Mesenchymal stem cell (in vitro differentiated cells and primary cell): ENCODE measurements at regions not wholly inside any gene's neighbourhood (a gene's known extent, or its start where the extent isn't known, plus 50 kb on each side); places are given as distances from the start of the nearest gene placed in this dataset.

Experiments used
- DNase-seq: peaks from one replicate; pipeline ENCODE4 v3.0.0-alpha.2; 2013
- H2AFZ ChIP-seq: one replicate; pipeline ENCODE4 v1.6.1; 2013; ENCODE audit warnings: low read depth, mild to moderate bottlenecking, control low read depth, inconsistent platforms, low read length, moderate library complexity
- H2AK5ac ChIP-seq: 2 replicates; pipeline ENCODE4 v1.6.1; 2013; ENCODE audit warnings: low read length, moderate library complexity, mild to moderate bottlenecking, inconsistent platforms; ENCODE audit not compliant: severe bottlenecking
- H2BK120ac ChIP-seq: one replicate; pipeline ENCODE4 v1.6.1; 2013; ENCODE audit warnings: low read depth, mild to moderate bottlenecking, inconsistent platforms, low read length, moderate library complexity
- H2BK12ac ChIP-seq, 2 experiments: one replicate each; pipeline ENCODE4 v1.6.1; 2013; ENCODE audit warnings: inconsistent platforms in 2 of 2, low read length in 2 of 2, mild to moderate bottlenecking in 2 of 2, moderate library complexity in 2 of 2, control low read depth in 1 of 2
- H2BK15ac ChIP-seq: one replicate; pipeline ENCODE4 v1.6.1; 2013; ENCODE audit warnings: mild to moderate bottlenecking, low read depth, inconsistent platforms; ENCODE audit not compliant: poor library complexity, severe bottlenecking
- H2BK5ac ChIP-seq: 2 replicates; pipeline ENCODE4 v1.6.1; 2013; ENCODE audit warnings: low read depth, mild to moderate bottlenecking, low read length, control low read depth, inconsistent platforms; ENCODE audit not compliant: poor library complexity, severe bottlenecking
- H3K14ac ChIP-seq, 2 experiments: one replicate each; pipeline ENCODE4 v1.6.1; 2013; ENCODE audit warnings: inconsistent platforms in 2 of 2, low read length in 2 of 2, control low read depth in 1 of 2, mild to moderate bottlenecking in 1 of 2, moderate library complexity in 1 of 2
- H3K18ac ChIP-seq, 2 experiments: one replicate each; pipeline ENCODE4 v1.6.1; 2013; ENCODE audit warnings: inconsistent platforms in 2 of 2, low read length in 2 of 2, control low read depth in 1 of 2, low read depth in 1 of 2, mild to moderate bottlenecking in 1 of 2
- H3K23ac ChIP-seq, 2 experiments: one replicate each; pipeline ENCODE4 v1.6.1; 2013; ENCODE audit warnings: inconsistent platforms in 2 of 2, low read length in 2 of 2, mild to moderate bottlenecking in 2 of 2, moderate library complexity in 2 of 2, control low read depth in 1 of 2
- H3K27ac ChIP-seq: 2 replicates; pipeline ENCODE4 v1.5.1; 2013; ENCODE audit warnings: mild to moderate bottlenecking, moderate library complexity, low read length, control low read depth, inconsistent platforms; ENCODE audit not compliant: poor library complexity, severe bottlenecking
- H3K27me3 ChIP-seq, 2 experiments: 2 replicates each; pipeline versions ENCODE4 v1.6.1 to v1.7.0; 2013; ENCODE audit warnings: low read length in 2 of 2, mild to moderate bottlenecking in 2 of 2, moderate library complexity in 2 of 2, control low read depth in 1 of 2, inconsistent platforms in 1 of 2; ENCODE audit not compliant: control insufficient read depth in 1 of 2, insufficient read depth in 1 of 2
- H3K36me3 ChIP-seq, 2 experiments: 2 replicates each; pipeline versions ENCODE4 v1.6.1 to v1.7.0; 2013; ENCODE audit warnings: low read length in 2 of 2, control low read depth in 1 of 2, inconsistent platforms in 1 of 2, low read depth in 1 of 2, mild to moderate bottlenecking in 1 of 2; ENCODE audit not compliant: insufficient read depth in 2 of 2, control insufficient read depth in 1 of 2
- H3K4ac ChIP-seq, 2 experiments: one replicate each; pipeline ENCODE4 v1.6.1; 2013; ENCODE audit warnings: inconsistent platforms in 2 of 2, low read length in 2 of 2, mild to moderate bottlenecking in 2 of 2, moderate library complexity in 2 of 2, control low read depth in 1 of 2, low read depth in 1 of 2
- H3K4me1 ChIP-seq: 2 replicates; pipeline ENCODE4 v1.6.1; 2013; ENCODE audit warnings: low read depth, low read length, control low read depth; ENCODE audit not compliant: control insufficient read depth, insufficient read depth
- H3K4me2 ChIP-seq: 2 replicates; pipeline ENCODE4 v1.6.1; 2013; ENCODE audit warnings: low read length, mild to moderate bottlenecking, inconsistent platforms; ENCODE audit not compliant: poor library complexity, severe bottlenecking
- H3K4me3 ChIP-seq, 2 experiments: 2 replicates each; pipeline versions ENCODE4 v1.5.1 to v1.7.0; 2013; ENCODE audit warnings: low read length in 2 of 2, mild to moderate bottlenecking in 2 of 2, control low read depth in 1 of 2, low read depth in 1 of 2; ENCODE audit not compliant: insufficient read depth in 1 of 2
- H3K79me1 ChIP-seq: replicated peaks from 2 replicates; pipeline ENCODE4 v1.6.1; 2013; ENCODE audit warnings: mild to moderate bottlenecking, control low read depth, low read length, inconsistent platforms; ENCODE audit not compliant: poor library complexity, severe bottlenecking
- H3K9ac ChIP-seq: 2 replicates; pipeline ENCODE4 v1.7.0; 2013; ENCODE audit warnings: mild to moderate bottlenecking, low read length, moderate library complexity
- H3K9me3 ChIP-seq: 2 replicates; pipeline ENCODE4 v1.7.0; 2013; ENCODE audit warnings: mild to moderate bottlenecking, low read length; ENCODE audit not compliant: control insufficient read depth
- H4K8ac ChIP-seq: one replicate; pipeline ENCODE4 v1.6.1; 2013; ENCODE audit warnings: inconsistent platforms, mild to moderate bottlenecking, low read length, moderate library complexity
- H4K91ac ChIP-seq: one replicate; pipeline ENCODE4 v1.6.1; 2013; ENCODE audit warnings: mild to moderate bottlenecking, low read length, inconsistent platforms
- WGBS: methylation state at CpG from one replicate; pipeline ENCODE4 v1.1.7; 2013; ENCODE audit warnings: mixed read lengths; 5-methylcytosine and 5-hydroxymethylcytosine counted together

- Histone ChIP-seq H4K8ac (no peak overlapping the region), H3K18ac (no peak overlapping the region), H3K9me3 (no peaks in the 10 kb centered on the region), H3K4me1 (no peaks in the 10 kb centered on the region), H3K27ac (no peak overlapping the region), H3K14ac (no peak overlapping the region), H3K4me3 (no peak overlapping the region), H3K79me1 (no peaks in the 10 kb centered on the region), H2BK5ac (no peak overlapping the region), H2AK5ac (no peak overlapping the region), H2BK120ac (no peak overlapping the region), H3K36me3 (no peaks in the 10 kb centered on the region), H3K23ac (no peak overlapping the region), H3K4me2 (no peak overlapping the region), H3K9ac (no peak overlapping the region), H3K4ac (no peak overlapping the region), H2BK15ac (no peak overlapping the region), H2BK12ac (no peak overlapping the region), H4K91ac (no peak overlapping the region), H3K27me3 (no peaks in the 10 kb centered on the region), H2AFZ (no peak overlapping the region)
- DNase-seq: no peak
- 73% methylated on average over 4 of the region's 4 CpGs for WGBS
Observed at GRCh38 chr1:4510276-4510691, 144.1 kb upstream of the AJAP1 start.

DNA sequence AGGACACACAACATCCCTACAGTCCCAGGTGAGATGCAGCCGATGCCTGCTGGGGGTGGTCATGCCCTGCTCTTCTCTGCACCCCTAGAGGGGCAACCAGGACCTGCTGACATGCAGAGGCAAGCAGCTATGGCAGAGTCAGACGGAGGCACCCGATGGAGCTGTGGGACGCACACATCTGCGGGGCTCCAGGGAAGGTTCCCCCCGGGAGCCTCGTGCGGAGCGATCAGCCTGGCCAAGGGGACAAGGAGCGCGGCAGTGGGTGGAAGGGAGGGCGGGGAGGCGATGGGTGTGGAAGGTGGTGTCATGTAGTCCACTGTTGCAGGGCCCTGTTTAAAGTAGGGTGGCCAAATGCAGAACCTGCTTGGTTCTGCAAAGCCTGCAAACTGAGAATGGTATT is 143.0 kb upstream of the AJAP1 start:
- WGBS: 79% methylated on average over 13 of the region's 13 CpGs
- Histone ChIP-seq H2AK5ac (no peak overlapping the region), H3K4ac (no peak overlapping the region)

GRCh38 chr1:4512636-4513035 is 141.8 kb upstream of the AJAP1 start:
- no peak overlapping the region for H2BK5ac ChIP-seq
- H2BK120ac ChIP-seq: no peak overlapping the region
- H3K18ac ChIP-seq: no peak overlapping the region
- no peak overlapping the region for H3K23ac ChIP-seq
- no peaks in the 10 kb centered on the region for H3K27me3 ChIP-seq
- H3K4me1 ChIP-seq: no peaks in the 10 kb centered on the region
- no peaks in the 10 kb centered on the region for H3K36me3 ChIP-seq
- no peaks in the 10 kb centered on the region for H3K79me1 ChIP-seq
- H2AFZ ChIP-seq: no peak overlapping the region
- DNase-seq: no peak
- H3K9me3 ChIP-seq: no peaks in the 10 kb centered on the region
- H3K9ac ChIP-seq: no peak overlapping the region
- H3K27ac ChIP-seq: no peak overlapping the region
- no peak overlapping the region for H3K4ac ChIP-seq
- no peak overlapping the region for H3K14ac ChIP-seq
- no peak overlapping the region for H4K8ac ChIP-seq
- no peak overlapping the region for H3K4me3 ChIP-seq
- no peak overlapping the region for H3K4me2 ChIP-seq
- WGBS: 83% methylated on average over 6 of the region's 6 CpGs
- H4K91ac ChIP-seq: no peak overlapping the region
- no peak overlapping the region for H2BK15ac ChIP-seq
- no peak overlapping the region for H2AK5ac ChIP-seq
- H2BK12ac ChIP-seq: no peak overlapping the region

More for the DNA sequence above, 143.0 kb upstream of the AJAP1 start:
- Histone ChIP-seq H4K8ac (no peak overlapping the region), H2BK120ac (no peak overlapping the region), H3K36me3 (no peaks in the 10 kb centered on the region), H3K9ac (no peak overlapping the region), H3K18ac (no peak overlapping the region), H2BK12ac (no peak overlapping the region), H3K4me1 (no peaks in the 10 kb centered on the region), H3K14ac (no peak overlapping the region), H3K23ac (no peak overlapping the region), H3K79me1 (no peaks in the 10 kb centered on the region), H2BK15ac (no peak overlapping the region), H4K91ac (no peak overlapping the region), H3K27ac (no peak overlapping the region), H3K9me3 (no peaks in the 10 kb centered on the region), H3K4me2 (no peak overlapping the region), H3K4me3 (no peak overlapping the region), H3K27me3 (no peaks in the 10 kb centered on the region), H2BK5ac (no peak overlapping the region), H2AFZ (no peak overlapping the region)
- DNase-seq: no peak

DNA sequence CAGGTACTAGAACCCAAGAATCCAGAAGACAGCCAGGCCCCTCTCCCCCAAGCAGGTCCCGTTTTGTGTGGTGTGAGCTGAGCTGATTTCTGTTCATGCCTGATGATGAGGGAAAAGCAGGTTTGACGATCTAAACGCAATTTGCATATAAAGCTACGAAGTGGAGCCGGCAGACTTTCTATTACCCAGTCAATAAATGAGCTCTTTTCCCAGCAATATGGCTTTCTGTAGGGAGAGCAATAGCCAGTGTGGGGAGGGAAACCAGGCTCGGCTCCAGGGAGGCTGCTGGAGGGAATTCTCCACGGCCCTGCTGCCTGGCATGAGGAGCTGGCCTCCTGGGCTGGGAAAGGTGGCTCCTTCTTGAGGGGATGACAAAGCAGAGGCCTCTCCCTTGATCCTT is 140.7 kb upstream of the AJAP1 start:
- H4K8ac ChIP-seq: no peak overlapping the region
- H3K27me3 ChIP-seq: no peaks in the 10 kb centered on the region
- no peaks in the 10 kb centered on the region for H3K36me3 ChIP-seq
- no peak overlapping the region for H2BK120ac ChIP-seq
- H2AFZ ChIP-seq: no peak overlapping the region
- H2AK5ac ChIP-seq: no peak overlapping the region
- H3K4me3 ChIP-seq: no peak overlapping the region
- H2BK5ac ChIP-seq: no peak overlapping the region
- no peak overlapping the region for H3K14ac ChIP-seq
- H3K18ac ChIP-seq: no peak overlapping the region
- no peak for DNase-seq
- H3K79me1 ChIP-seq: no peaks in the 10 kb centered on the region
- no peaks in the 10 kb centered on the region for H3K4me1 ChIP-seq
- H2BK12ac ChIP-seq: no peak overlapping the region
- H3K9ac ChIP-seq: no peak overlapping the region
- no peak overlapping the region for H4K91ac ChIP-seq
- H3K27ac ChIP-seq: no peak overlapping the region
- 50% methylated on average over 5 of the region's 7 CpGs for WGBS
- H3K9me3 ChIP-seq: no peaks in the 10 kb centered on the region
- H3K23ac ChIP-seq: no peak overlapping the region
- H2BK15ac ChIP-seq: no peak overlapping the region
- H3K4ac ChIP-seq: no peak overlapping the region
- no peak overlapping the region for H3K4me2 ChIP-seq
